Sigmoid colon (tissue), 3 donors: ENCODE measurements at regions not wholly inside any gene's neighbourhood (a gene's known extent, or its start where the extent isn't known, plus 50 kb on each side); places are given as distances from the start of the nearest gene placed in this dataset.

Source experiments
- POLR2A ChIP-seq, 2 donors: fragments of 450-650 bp; IDR thresholded peaks; one replicate each; pipeline ENCODE4 v1.6.1; 2016; ENCODE audit warnings: antibody characterized with exemption in 2 of 2, mild to moderate bottlenecking in 2 of 2, moderate library complexity in 2 of 2
- TF ChIP-seq, protein P1 (sequence below), 4 experiments: fragments of 450-650 bp in 3 of 4; fragments of 200-600 bp in 1 of 4; IDR thresholded peaks; one replicate each; pipeline ENCODE4 v1.5.1; 2016 to 2019; ENCODE audit warnings: antibody characterized with exemption in 4 of 4, mild to moderate bottlenecking in 3 of 4, moderate library complexity in 2 of 4

DNA sequence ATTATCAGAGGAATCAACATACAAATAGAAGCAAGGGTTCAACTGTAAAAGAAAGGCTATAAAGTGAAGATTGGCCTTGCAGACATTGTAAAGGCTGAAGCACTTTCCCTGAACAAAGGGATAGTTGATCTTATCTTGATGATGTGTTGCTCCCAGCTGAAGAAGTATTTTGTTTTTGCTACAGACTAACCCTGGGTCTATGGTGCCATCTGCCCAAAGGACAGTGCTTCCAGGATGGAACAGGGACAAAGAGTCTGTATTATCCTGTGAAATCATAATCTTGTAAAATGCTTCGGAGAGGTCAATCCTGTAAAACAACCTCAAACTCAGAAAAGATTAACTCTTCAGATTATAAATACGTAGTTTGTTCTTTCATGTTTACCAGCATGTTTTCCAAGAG is 251.7 kb upstream of the ANKRD50 start:
- TF ChIP-seq, protein P1, sequence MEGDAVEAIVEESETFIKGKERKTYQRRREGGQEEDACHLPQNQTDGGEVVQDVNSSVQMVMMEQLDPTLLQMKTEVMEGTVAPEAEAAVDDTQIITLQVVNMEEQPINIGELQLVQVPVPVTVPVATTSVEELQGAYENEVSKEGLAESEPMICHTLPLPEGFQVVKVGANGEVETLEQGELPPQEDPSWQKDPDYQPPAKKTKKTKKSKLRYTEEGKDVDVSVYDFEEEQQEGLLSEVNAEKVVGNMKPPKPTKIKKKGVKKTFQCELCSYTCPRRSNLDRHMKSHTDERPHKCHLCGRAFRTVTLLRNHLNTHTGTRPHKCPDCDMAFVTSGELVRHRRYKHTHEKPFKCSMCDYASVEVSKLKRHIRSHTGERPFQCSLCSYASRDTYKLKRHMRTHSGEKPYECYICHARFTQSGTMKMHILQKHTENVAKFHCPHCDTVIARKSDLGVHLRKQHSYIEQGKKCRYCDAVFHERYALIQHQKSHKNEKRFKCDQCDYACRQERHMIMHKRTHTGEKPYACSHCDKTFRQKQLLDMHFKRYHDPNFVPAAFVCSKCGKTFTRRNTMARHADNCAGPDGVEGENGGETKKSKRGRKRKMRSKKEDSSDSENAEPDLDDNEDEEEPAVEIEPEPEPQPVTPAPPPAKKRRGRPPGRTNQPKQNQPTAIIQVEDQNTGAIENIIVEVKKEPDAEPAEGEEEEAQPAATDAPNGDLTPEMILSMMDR (IDR thresholded peaks at IDR 0.05) = no peak
- TF ChIP-seq POLR2A (IDR thresholded peaks at IDR 0.05) = no peak
